HFF-Myc (cell line): ENCODE measurements at regions not wholly inside any gene's neighbourhood (a gene's known extent, or its start where the extent isn't known, plus 50 kb on each side); places are given as distances from the start of the nearest gene placed in this dataset.
A peak's percentile ranks its signal among the peaks of the same experiment; 100 is the strongest.

ENCODE experiments used
- DNase-seq: peaks from one replicate; pipeline ENCODE4 v3.0.0-alpha.2; 2011; ENCODE audit warnings: low read depth; ENCODE audit errors: extremely low read depth
- H3K4me3 ChIP-seq: replicated peaks from 2 replicates; pipeline ENCODE4 v1.5.1; 2011; ENCODE audit warnings: low read depth, mild to moderate bottlenecking, control low read depth, low read length
- TF ChIP-seq, protein P1 (sequence below): IDR thresholded peaks from 2 replicates; pipeline ENCODE4 v1.5.1; 2012; ENCODE audit warnings: mild to moderate bottlenecking, low read depth, low read length, control low read depth; ENCODE audit errors: missing control alignments

- no peak overlapping the region for H3K4me3 ChIP-seq
- DNase-seq = peak; percentile 61
- TF ChIP-seq, protein P1, sequence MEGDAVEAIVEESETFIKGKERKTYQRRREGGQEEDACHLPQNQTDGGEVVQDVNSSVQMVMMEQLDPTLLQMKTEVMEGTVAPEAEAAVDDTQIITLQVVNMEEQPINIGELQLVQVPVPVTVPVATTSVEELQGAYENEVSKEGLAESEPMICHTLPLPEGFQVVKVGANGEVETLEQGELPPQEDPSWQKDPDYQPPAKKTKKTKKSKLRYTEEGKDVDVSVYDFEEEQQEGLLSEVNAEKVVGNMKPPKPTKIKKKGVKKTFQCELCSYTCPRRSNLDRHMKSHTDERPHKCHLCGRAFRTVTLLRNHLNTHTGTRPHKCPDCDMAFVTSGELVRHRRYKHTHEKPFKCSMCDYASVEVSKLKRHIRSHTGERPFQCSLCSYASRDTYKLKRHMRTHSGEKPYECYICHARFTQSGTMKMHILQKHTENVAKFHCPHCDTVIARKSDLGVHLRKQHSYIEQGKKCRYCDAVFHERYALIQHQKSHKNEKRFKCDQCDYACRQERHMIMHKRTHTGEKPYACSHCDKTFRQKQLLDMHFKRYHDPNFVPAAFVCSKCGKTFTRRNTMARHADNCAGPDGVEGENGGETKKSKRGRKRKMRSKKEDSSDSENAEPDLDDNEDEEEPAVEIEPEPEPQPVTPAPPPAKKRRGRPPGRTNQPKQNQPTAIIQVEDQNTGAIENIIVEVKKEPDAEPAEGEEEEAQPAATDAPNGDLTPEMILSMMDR = peak; percentile 87
Observed at GRCh38 chr7:142385491-142386340, 127.9 kb upstream of the PRSS58 start.

DNA sequence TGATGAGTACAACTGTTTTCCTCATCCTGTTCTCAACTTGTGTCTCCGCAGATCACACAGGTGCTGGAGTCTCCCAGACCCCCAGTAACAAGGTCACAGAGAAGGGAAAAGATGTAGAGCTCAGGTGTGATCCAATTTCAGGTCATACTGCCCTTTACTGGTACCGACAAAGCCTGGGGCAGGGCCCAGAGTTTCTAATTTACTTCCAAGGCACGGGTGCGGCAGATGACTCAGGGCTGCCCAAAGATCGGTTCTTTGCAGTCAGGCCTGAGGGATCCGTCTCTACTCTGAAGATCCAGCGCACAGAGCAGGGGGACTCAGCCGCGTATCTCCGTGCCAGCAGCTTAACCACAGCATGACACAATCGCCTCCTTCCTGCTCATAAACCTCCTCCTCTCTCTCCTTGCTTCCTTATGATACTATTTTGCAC, 126.7 kb upstream of the PRSS58 start:
- TF ChIP-seq, protein P1 = no peak
- no peak overlapping the region for H3K4me3 ChIP-seq
- peak; percentile 27 for DNase-seq

GRCh38 chr7:142383841-142384492, 126.1 kb upstream of the PRSS58 start:
- no peak for DNase-seq
- TF ChIP-seq, protein P1 = no peak
- no peak overlapping the region for H3K4me3 ChIP-seq

DNA sequence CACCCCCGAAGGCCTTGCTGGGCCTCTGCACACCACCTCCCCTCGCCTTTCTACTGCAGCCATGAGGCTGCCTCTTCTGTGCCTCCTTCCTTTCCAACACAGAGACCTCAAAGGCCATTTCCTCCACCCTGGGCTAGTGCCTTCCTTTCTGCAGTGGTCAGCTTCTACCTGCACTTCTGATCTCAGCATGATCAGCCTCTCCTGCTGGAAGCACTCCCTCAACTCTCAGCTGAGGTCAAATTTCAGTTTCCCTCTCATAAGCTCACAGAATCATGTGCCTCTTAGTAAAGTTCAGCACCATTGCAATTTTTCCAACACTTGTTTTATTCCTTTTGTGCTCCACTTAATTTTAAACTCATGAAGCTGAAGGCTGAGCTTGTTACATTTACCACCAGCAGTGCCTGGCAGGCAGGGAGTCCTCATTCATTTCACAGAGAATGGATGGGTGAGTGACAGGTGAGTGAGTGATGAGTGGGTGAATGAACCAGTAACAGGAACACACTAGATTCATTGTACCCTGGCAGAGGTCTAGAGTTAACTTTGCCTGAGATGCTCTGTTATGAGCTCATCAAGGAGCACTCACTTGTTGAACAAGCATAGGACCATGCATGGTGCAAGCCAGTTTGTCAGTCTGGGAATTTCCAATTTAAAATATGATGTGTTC, 124.0 kb upstream of the PRSS58 start:
- TF ChIP-seq, protein P1 = no peak
- H3K4me3 ChIP-seq = no peak overlapping the region
- no peak for DNase-seq

GRCh38 chr7:142380069-142380468, 122.2 kb upstream of the PRSS58 start:
- no peak overlapping the region for H3K4me3 ChIP-seq
- TF ChIP-seq, protein P1 = no peak

DNA sequence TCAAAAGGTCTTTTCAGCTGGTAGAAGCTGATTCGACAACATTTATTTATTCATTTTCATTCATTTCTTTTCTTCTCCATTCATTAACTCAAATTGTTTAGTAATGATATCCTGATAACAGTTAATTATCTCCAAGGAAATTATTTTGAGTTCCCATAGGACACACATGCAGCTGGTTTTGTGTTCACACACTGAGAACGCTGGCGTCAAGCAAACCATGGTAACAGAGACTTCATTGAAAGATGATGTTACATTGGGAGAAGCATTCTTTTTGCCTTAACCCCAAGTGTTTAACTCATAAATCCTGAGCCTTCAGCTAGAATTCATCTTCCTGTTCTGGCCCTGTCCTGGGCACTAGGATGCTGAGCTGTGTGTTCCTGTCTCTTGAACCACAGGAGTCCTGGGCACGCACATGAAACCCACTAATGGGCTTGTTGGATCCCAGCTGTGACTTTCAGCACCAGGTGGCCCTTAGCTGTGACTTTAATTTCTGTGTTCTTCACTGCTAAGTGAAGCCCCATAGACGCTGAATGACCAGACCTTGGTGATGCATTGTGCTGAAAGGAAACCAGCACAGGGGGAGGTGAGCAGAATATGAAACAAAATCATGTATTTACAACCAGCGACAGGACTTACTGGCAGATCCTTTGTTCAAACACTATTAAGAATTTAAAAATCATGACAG, 121.5 kb upstream of the PRSS58 start:
- TF ChIP-seq, protein P1 = no peak
- no peak overlapping the region for H3K4me3 ChIP-seq
- DNase-seq = no peak

More at GRCh38 chr7:142380069-142380468, 122.2 kb upstream of the PRSS58 start:
- DNase-seq = no peak
